GM13977 (cell line): ENCODE measurements at regions not wholly inside any gene's neighbourhood (a gene's known extent, or its start where the extent isn't known, plus 50 kb on each side); places are given as distances from the start of the nearest gene placed in this dataset.

Experiments
- DNase-seq: peaks from one replicate; pipeline ENCODE4 v3.0.0; 2012; ENCODE audit warnings: low spot score
- CTCF ChIP-seq: IDR thresholded peaks from 2 replicates; pipeline ENCODE4 v1.5.1; 2012; ENCODE audit warnings: mild to moderate bottlenecking, control low read depth; ENCODE audit not compliant: insufficient read depth; ENCODE audit errors: extremely low read depth, missing control alignments
- in situ Hi-C: fragments of 300-500 bp; cut with MboI; formaldehyde crosslinking; loops from one replicate; pipeline ENCODE4 v1.12.0; 2022; ENCODE audit warnings: low sequenced_read_pairs, low pct_unique_long_range_greater_than_20kb, mixed read lengths, inconsistent platforms; ENCODE audit not compliant: unreplicated experiment

GRCh38 chr15:26451995-26452394 is 320.9 kb downstream of the GABRB3 start:
- TF ChIP-seq CTCF: no peak
- in situ Hi-C loops: no loop called here
- no peak for DNase-seq

GRCh38 chr15:26449291-26449690 is 323.6 kb downstream of the GABRB3 start:
- in situ Hi-C loops: no loop called here
- no peak for DNase-seq
- no peak for TF ChIP-seq CTCF

- in situ Hi-C loops: no loop called here
- no peak for DNase-seq
- no peak for TF ChIP-seq CTCF
Measured at GRCh38 chr15:26443321-26443720, 329.5 kb downstream of the GABRB3 start.

- no peak for TF ChIP-seq CTCF
- in situ Hi-C loops: no loop called here
- DNase-seq: no peak
Measured at GRCh38 chr15:26442680-26443079, 330.2 kb downstream of the GABRB3 start.

GRCh38 chr15:26439681-26440080 is 333.2 kb downstream of the GABRB3 start:
- no peak for TF ChIP-seq CTCF
- in situ Hi-C loops: no loop called here
- no peak for DNase-seq

GRCh38 chr15:26438718-26439117 is 334.1 kb downstream of the GABRB3 start:
- DNase-seq: no peak
- in situ Hi-C loops: no loop called here
- TF ChIP-seq CTCF: no peak

GRCh38 chr15:26438316-26438715 is 334.6 kb downstream of the GABRB3 start:
- in situ Hi-C loops: no loop called here
- no peak for TF ChIP-seq CTCF
- no peak for DNase-seq
